ENCODE measurements at regions not wholly inside any gene's neighbourhood (a gene's known extent, or its start where the extent isn't known, plus 50 kb on each side); places are given as distances from the start of the nearest gene placed in this dataset.
"Not testable (repeated sequence)": the region's sequence is repeated elsewhere in the genome, so short reads cannot be mapped to it uniquely, and the experiment has no call there.

DNA sequence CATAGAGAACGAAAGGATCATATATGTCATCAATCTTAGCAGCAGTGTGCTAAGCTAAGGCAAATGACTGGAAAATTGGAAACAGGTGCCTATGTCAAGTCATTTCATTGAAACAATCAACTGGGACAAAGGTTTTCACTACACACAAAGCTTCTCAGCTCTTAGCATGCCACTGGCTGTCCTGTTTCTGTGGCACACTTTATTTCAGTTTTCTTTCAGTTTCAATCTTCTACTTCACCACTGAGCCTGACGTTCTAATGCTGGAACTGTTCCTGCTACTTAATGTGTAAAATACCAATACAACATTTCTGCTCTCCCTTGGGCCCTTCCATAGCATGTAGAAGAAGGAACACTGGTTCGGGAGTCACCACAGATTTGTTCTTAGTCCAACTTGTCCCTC is 378.3 kb upstream of the FMR1 start:
- ChIA-PET POLR2A (no interaction called here), CTCF (no interaction called here)
- FAIRE-seq (no peak), ATAC-seq (no peak), DNase-seq (ENCODE audit: low read depth in 1 of 2, low spot score in 1 of 2) (no peak)
- no peaks in the 10 kb centered on the region for H3K9me3 ChIP-seq
- WGBS (ENCODE audit: missing lambda C conversion rate), result 0% methylated on average over 3 of the region's 3 CpGs
- no peak overlapping the region for H3K4me3 ChIP-seq
- no peaks in the 10 kb centered on the region for H3K4me1 ChIP-seq
- no peak overlapping the region for H3K4me2 ChIP-seq
- TF ChIP-seq EHF (CRISPR knock-in tag; IDR thresholded peaks at IDR 0.05) (no peak), POLR2A (IDR thresholded peaks at IDR 0.05; ENCODE audit: low read length) (no peak), BHLHE40 (IDR thresholded peaks at IDR 0.05; ENCODE audit: low read depth, low read length) (no peak), JUN (IDR thresholded peaks at IDR 0.05) (no peak), TP53 (CRISPR knock-in tag; IDR thresholded peaks at IDR 0.05) (no peak)
- TF ChIP-seq, protein P1, sequence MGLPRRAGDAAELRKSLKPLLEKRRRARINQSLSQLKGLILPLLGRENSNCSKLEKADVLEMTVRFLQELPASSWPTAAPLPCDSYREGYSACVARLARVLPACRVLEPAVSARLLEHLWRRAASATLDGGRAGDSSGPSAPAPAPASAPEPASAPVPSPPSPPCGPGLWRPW (IDR thresholded peaks at IDR 0.05), result no peak
- TF ChIP-seq, protein P2, sequence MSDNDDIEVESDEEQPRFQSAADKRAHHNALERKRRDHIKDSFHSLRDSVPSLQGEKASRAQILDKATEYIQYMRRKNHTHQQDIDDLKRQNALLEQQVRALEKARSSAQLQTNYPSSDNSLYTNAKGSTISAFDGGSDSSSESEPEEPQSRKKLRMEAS (IDR thresholded peaks at IDR 0.05), result no peak
- H3K27ac ChIP-seq, result no peak overlapping the region

DNA sequence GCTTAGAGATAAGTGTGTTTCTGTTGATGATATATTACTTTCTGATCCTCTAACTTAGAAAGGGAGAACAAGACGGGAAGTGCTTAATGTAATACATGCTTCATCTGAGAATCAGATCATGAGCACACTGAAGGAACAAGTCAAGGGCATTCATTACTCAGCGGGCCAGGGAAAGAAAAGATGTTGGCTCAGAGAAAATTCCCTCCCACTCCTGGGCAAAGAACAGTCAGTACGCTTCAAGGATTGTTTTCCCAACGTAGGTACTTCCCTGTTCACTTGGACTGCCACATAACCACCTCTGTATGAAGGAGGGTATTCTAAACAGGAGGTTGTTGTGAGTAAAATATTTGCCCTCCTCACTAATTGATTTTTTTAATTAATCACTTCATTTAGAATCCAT is 374.5 kb upstream of the FMR1 start:
- Histone ChIP-seq H3K27ac (no peak overlapping the region), H3K4me1 (no peaks in the 10 kb centered on the region), H3K4me2 (no peak overlapping the region), H3K4me3 (no peak overlapping the region), H3K9me3 (no peaks in the 10 kb centered on the region)
- POLR2A ChIA-PET, result no interaction called here
- 0% methylated on average over 4 of the region's 4 CpGs for WGBS (ENCODE audit: missing lambda C conversion rate)
- CTCF ChIA-PET, result no interaction called here
- no peak for FAIRE-seq
- no peak for DNase-seq (ENCODE audit: low read depth in 1 of 2, low spot score in 1 of 2)
- TF ChIP-seq CHD4 (IDR thresholded peaks at IDR 0.05; ENCODE audit: borderline replicate concordance) (no peak), FOSL2 (IDR thresholded peaks at IDR 0.05) (no peak), FOSL2 (CRISPR knock-in tag; IDR thresholded peaks at IDR 0.05) (no peak), ZC3H11A (IDR thresholded peaks at IDR 0.05) (no peak), CHD2 (IDR thresholded peaks at IDR 0.05; ENCODE audit: low read length, partially characterized antibody) (no peak)
- TF ChIP-seq, protein P1 (IDR thresholded peaks at IDR 0.05), result no peak
- TF ChIP-seq, protein P3, sequence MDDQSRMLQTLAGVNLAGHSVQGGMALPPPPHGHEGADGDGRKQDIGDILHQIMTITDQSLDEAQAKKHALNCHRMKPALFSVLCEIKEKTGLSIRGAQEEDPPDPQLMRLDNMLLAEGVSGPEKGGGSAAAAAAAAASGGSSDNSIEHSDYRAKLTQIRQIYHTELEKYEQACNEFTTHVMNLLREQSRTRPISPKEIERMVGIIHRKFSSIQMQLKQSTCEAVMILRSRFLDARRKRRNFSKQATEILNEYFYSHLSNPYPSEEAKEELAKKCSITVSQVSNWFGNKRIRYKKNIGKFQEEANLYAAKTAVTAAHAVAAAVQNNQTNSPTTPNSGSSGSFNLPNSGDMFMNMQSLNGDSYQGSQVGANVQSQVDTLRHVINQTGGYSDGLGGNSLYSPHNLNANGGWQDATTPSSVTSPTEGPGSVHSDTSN (IDR thresholded peaks at IDR 0.05), result no peak
- TF ChIP-seq, protein P4, sequence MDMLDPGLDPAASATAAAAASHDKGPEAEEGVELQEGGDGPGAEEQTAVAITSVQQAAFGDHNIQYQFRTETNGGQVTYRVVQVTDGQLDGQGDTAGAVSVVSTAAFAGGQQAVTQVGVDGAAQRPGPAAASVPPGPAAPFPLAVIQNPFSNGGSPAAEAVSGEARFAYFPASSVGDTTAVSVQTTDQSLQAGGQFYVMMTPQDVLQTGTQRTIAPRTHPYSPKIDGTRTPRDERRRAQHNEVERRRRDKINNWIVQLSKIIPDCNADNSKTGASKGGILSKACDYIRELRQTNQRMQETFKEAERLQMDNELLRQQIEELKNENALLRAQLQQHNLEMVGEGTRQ (IDR thresholded peaks at IDR 0.05), result no peak
- no peak for ATAC-seq

DNA sequence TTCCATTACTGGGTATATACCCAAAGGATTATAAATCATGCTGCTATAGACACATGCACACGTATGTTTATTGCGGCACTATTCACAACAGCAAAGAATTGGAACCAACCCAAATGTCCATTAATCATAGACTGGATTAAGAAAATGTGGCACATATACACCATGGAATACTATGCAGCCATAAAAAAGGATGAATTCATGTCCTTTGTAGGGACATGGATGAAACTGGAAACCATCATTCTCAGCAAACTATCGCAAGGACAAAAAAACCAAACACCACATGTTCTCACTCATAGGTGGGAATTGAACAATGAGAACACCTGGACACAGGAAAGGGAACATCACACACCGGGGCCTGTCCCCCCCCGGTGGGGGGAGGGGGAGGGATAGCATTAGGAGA is 363.7 kb upstream of the FMR1 start:
- not testable (repeated sequence) for H3K4me1 ChIP-seq
- WGBS (ENCODE audit: missing lambda C conversion rate), result 61% methylated on average over 3 of the region's 5 CpGs

DNA sequence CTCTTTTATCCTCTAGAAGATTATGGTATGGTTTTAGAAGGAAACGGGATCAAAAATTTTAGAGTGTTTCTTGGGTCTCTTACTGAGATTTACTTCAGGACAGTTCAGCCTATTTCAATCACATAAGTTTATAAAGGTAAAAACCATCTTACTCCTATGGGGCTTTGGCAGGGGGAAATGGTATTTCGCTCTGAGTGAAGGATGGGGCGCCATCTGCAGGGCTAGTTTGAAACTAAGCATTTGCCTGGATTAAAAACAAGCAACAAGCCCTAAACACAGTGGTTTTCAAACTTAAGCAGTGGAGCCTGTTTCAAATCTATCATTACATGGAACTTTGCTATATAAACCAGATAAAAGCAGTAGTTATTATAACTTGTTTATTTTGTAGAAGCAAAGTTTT is 361.5 kb upstream of the FMR1 start:
- no peak for TF ChIP-seq MAZ (IDR thresholded peaks at IDR 0.05; ENCODE audit: borderline replicate concordance, low read depth, low read length)
- TF ChIP-seq, protein P5, sequence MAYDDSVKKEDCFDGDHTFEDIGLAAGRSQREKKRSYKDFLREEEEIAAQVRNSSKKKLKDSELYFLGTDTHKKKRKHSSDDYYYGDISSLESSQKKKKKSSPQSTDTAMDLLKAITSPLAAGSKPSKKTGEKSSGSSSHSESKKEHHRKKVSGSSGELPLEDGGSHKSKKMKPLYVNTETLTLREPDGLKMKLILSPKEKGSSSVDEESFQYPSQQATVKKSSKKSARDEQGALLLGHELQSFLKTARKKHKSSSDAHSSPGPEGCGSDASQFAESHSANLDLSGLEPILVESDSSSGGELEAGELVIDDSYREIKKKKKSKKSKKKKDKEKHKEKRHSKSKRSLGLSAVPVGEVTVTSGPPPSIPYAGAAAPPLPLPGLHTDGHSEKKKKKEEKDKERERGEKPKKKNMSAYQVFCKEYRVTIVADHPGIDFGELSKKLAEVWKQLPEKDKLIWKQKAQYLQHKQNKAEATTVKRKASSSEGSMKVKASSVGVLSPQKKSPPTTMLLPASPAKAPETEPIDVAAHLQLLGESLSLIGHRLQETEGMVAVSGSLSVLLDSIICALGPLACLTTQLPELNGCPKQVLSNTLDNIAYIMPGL (CRISPR knock-in tag; IDR thresholded peaks at IDR 0.05; ENCODE audit: borderline replicate concordance), result no peak
- TF ChIP-seq EP300 (IDR thresholded peaks at IDR 0.05), result no peak
- TF ChIP-seq, protein P6, sequence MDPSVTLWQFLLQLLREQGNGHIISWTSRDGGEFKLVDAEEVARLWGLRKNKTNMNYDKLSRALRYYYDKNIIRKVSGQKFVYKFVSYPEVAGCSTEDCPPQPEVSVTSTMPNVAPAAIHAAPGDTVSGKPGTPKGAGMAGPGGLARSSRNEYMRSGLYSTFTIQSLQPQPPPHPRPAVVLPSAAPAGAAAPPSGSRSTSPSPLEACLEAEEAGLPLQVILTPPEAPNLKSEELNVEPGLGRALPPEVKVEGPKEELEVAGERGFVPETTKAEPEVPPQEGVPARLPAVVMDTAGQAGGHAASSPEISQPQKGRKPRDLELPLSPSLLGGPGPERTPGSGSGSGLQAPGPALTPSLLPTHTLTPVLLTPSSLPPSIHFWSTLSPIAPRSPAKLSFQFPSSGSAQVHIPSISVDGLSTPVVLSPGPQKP (IDR thresholded peaks at IDR 0.05; ENCODE audit: low read depth, low read length), result no peak
- TF ChIP-seq MAFK (IDR thresholded peaks at IDR 0.05; ENCODE audit: partially characterized antibody), result no peak
- no peak for TF ChIP-seq RAD21 (conservative IDR thresholded peaks at IDR 0.05 in 1 of 2, IDR thresholded peaks at IDR 0.05 in 1 of 2)
- no peak for TF ChIP-seq EHMT2 (IDR thresholded peaks at IDR 0.05; ENCODE audit: low read depth)
- no peak for TF ChIP-seq JUN (IDR thresholded peaks at IDR 0.05)
- TF ChIP-seq NPAS2 (CRISPR knock-in tag; IDR thresholded peaks at IDR 0.05; ENCODE audit: borderline replicate concordance), result no peak
- no peak for TF ChIP-seq ZFP36 (IDR thresholded peaks at IDR 0.05; ENCODE audit: borderline replicate concordance, partially characterized antibody)
- no peak for TF ChIP-seq TP53 (CRISPR knock-in tag; IDR thresholded peaks at IDR 0.05)
- H3K4me1 ChIP-seq, result no peaks in the 10 kb centered on the region
- FAIRE-seq (no peak), ATAC-seq (no peak), DNase-seq (ENCODE audit: low read depth in 1 of 2, low spot score in 1 of 2) (no peak)
- ChIA-PET POLR2A (no interaction called here), CTCF (no interaction called here)
- no peak overlapping the region for H3K4me2 ChIP-seq
- 3% methylated on average over 3 of the region's 3 CpGs for WGBS (ENCODE audit: missing lambda C conversion rate)
- H3K4me3 ChIP-seq, result no peak overlapping the region
- H3K27ac ChIP-seq, result no peak overlapping the region
- no peaks in the 10 kb centered on the region for H3K9me3 ChIP-seq

More for the DNA sequence above, 363.7 kb upstream of the FMR1 start:
- H3K27ac ChIP-seq; ATAC-seq; DNase-seq (ENCODE audit: low read depth in 1 of 2, low spot score in 1 of 2); CTCF ChIA-PET; H3K9me3 ChIP-seq; H3K4me2 ChIP-seq; POLR2A ChIA-PET; FAIRE-seq; H3K4me3 ChIP-seq: not testable (repeated sequence)

Data from A549 (cell line).